Right renal cortex interstitium (tissue), 3 donors: ENCODE measurements at regions not wholly inside any gene's neighbourhood (a gene's known extent, or its start where the extent isn't known, plus 50 kb on each side); places are given as distances from the start of the nearest gene placed in this dataset.

Source experiments
- DNase-seq, 3 donors: peaks; one replicate each; pipeline ENCODE4 v3.0.0-alpha.2; 2013; ENCODE audit warnings: low read depth in 3 of 3, low spot score in 2 of 3

- DNase-seq: no peak
Measured at GRCh38 chr2:220302756-220303155, 675.3 kb downstream of the SLC4A3 start.

GRCh38 chr2:220309215-220309614 is 681.8 kb downstream of the SLC4A3 start:
- no peak for DNase-seq

GRCh38 chr2:220310451-220310861 is 683.0 kb downstream of the SLC4A3 start:
- DNase-seq: no peak

GRCh38 chr2:220315098-220315823 is 687.8 kb downstream of the SLC4A3 start:
- peak; percentile 42 to 50 (median 43) for DNase-seq

- no peak for DNase-seq
Measured at GRCh38 chr2:220318037-220318436, 690.6 kb downstream of the SLC4A3 start.

- DNase-seq: no peak
Measured at GRCh38 chr2:220318508-220318907, 691.1 kb downstream of the SLC4A3 start.

GRCh38 chr2:220320326-220320725 is 692.9 kb downstream of the SLC4A3 start:
- no peak for DNase-seq

- DNase-seq: no peak
Measured at GRCh38 chr2:220332886-220333285, 705.5 kb downstream of the SLC4A3 start.

GRCh38 chr2:220334210-220334609 is 706.8 kb downstream of the SLC4A3 start:
- DNase-seq: no peak

- no peak for DNase-seq
Measured at GRCh38 chr2:220334871-220335590, 707.6 kb downstream of the SLC4A3 start.

- DNase-seq: no peak
Measured at GRCh38 chr2:220335591-220335915, 708.1 kb downstream of the SLC4A3 start.

- DNase-seq: no peak
Measured at GRCh38 chr2:220336771-220337170, 709.3 kb downstream of the SLC4A3 start.

GRCh38 chr2:220337611-220338440 is 710.4 kb downstream of the SLC4A3 start:
- no peak for DNase-seq

GRCh38 chr2:220341014-220341413 is 713.6 kb downstream of the SLC4A3 start:
- DNase-seq: no peak

GRCh38 chr2:220346919-220347318 is 719.5 kb downstream of the SLC4A3 start:
- no peak for DNase-seq

- DNase-seq: no peak
Measured at GRCh38 chr2:220347626-220348025, 720.2 kb downstream of the SLC4A3 start.

GRCh38 chr2:220348206-220348605 is 720.8 kb downstream of the SLC4A3 start:
- no peak for DNase-seq

GRCh38 chr2:220353897-220354296 is 726.5 kb downstream of the SLC4A3 start:
- no peak for DNase-seq

GRCh38 chr2:220356076-220356475 is 728.6 kb downstream of the SLC4A3 start:
- no peak for DNase-seq

GRCh38 chr2:220365023-220365422 is 737.6 kb downstream of the SLC4A3 start:
- no peak for DNase-seq

- no peak for DNase-seq
Measured at GRCh38 chr2:220366765-220367164, 739.3 kb downstream of the SLC4A3 start.

- DNase-seq: no peak
Measured at GRCh38 chr2:220370764-220371163, 743.3 kb downstream of the SLC4A3 start.
